SK-N-SH (cell line): ENCODE measurements at regions not wholly inside any gene's neighbourhood (a gene's known extent, or its start where the extent isn't known, plus 50 kb on each side); places are given as distances from the start of the nearest gene placed in this dataset.

ENCODE experiments used
- CTCF ChIA-PET: fragments of 300-600, 350-600 bp; formaldehyde crosslinking; extraction: SDS; loops from one replicate; lab custom pipeline; 2021; lab: Yijun Ruan, JAX
- POLR2A ChIA-PET: fragments of 350-600 bp; sonication (Branson Sonifier 250); formaldehyde crosslinking; extraction: SDS; loops from one replicate; lab custom pipeline; 2020; ENCODE audit warnings: antibody characterized with exemption, inconsistent platforms; lab: Yijun Ruan, JAX
- DNase-seq: peaks from one replicate; pipeline ENCODE4 v3.0.0; 2012
- H2AFZ ChIP-seq: fragments of 200-600 bp; sonication (generic); 2 replicates; pipeline ENCODE4 v1.8.1; 2016; ENCODE audit warnings: antibody characterized with exemption, mild to moderate bottlenecking, low read depth
- H3F3A ChIP-seq: fragments of 200-600 bp; sonication (generic); replicated peaks from 2 replicates; pipeline ENCODE3; 2016; ENCODE audit warnings: antibody characterized with exemption, mild to moderate bottlenecking; ENCODE audit not compliant: insufficient read depth
- H3K27ac ChIP-seq, 2 experiments: fragments of 200-500 bp in 1 of 2; fragments of 200-600 bp in 1 of 2; sonication (Bioruptor generic) in 1 of 2; sonication (generic), shearing (Covaris generic) in 1 of 2; 2 replicates each; pipeline versions ENCODE4 v1.5.1 to v1.6.1; 2014 to 2016; ENCODE audit warnings: low read depth in 2 of 2, inconsistent platforms in 1 of 2, low read length in 1 of 2, mild to moderate bottlenecking in 1 of 2, mixed read lengths in 1 of 2
- H3K27me3 ChIP-seq: fragments of 200-600 bp; sonication (generic), shearing (Covaris generic); 2 replicates; pipeline ENCODE4 v1.6.1; 2016; ENCODE audit warnings: mixed run types; ENCODE audit not compliant: insufficient read depth
- H3K36me3 ChIP-seq, 2 experiments: fragments of 200-500 bp in 1 of 2; fragments of 200-600 bp in 1 of 2; sonication (Bioruptor generic) in 1 of 2; sonication (generic) in 1 of 2; replicated peaks in 1 of 2; 2 replicates each; pipeline versions ENCODE3 to v1.5.1; 2014 to 2016; ENCODE audit warnings: low read length in 1 of 2, mild to moderate bottlenecking in 1 of 2; ENCODE audit not compliant: insufficient read depth in 2 of 2, control insufficient read depth in 1 of 2
- H3K4me1 ChIP-seq, 2 experiments: fragments of 200-500 bp in 1 of 2; fragments of 200-600 bp in 1 of 2; sonication (Bioruptor generic) in 1 of 2; sonication (generic), shearing (Covaris generic) in 1 of 2; 2 replicates each; pipeline versions ENCODE4 v1.5.1 to v1.6.1; 2014 to 2016; ENCODE audit warnings: low read depth in 1 of 2, low read length in 1 of 2, mixed run types in 1 of 2; ENCODE audit not compliant: insufficient read depth in 2 of 2, control insufficient read depth in 1 of 2
- H3K4me2 ChIP-seq: fragments of 200-600 bp; sonication (generic), shearing (Covaris generic); 2 replicates; pipeline ENCODE4 v1.6.1; 2017; ENCODE audit warnings: mixed run types
- H3K4me3 ChIP-seq, 2 experiments: fragments of 200-500 bp in 1 of 2; fragments of 200-600 bp in 1 of 2; sonication (Bioruptor generic) in 1 of 2; sonication (generic), shearing (Covaris generic) in 1 of 2; 2 replicates each; pipeline versions ENCODE4 v1.5.1 to v1.8.1; 2014 to 2016; ENCODE audit warnings: low read depth in 2 of 2, inconsistent platforms in 1 of 2, low read length in 1 of 2, mild to moderate bottlenecking in 1 of 2, mixed read lengths in 1 of 2, moderate library complexity in 1 of 2
- H3K79me2 ChIP-seq: fragments of 200-600 bp; sonication (generic); 2 replicates; pipeline ENCODE4 v1.8.1; 2017; ENCODE audit warnings: mild to moderate bottlenecking; ENCODE audit not compliant: insufficient read depth
- H3K9ac ChIP-seq: fragments of 200-600 bp; sonication (generic); 2 replicates; pipeline ENCODE4 v1.6.1; 2017; ENCODE audit warnings: mixed run types
- H3K9me2 ChIP-seq: fragments of 200-600 bp; sonication (generic); 2 replicates; pipeline ENCODE4 v1.6.1; 2017; ENCODE audit warnings: mixed run types
- H3K9me3 ChIP-seq: fragments of 200-600 bp; sonication (generic); 2 replicates; pipeline ENCODE4 v1.6.1; 2017; ENCODE audit warnings: mixed run types, mild to moderate bottlenecking, moderate library complexity
- H4K20me1 ChIP-seq: fragments of 200-600 bp; sonication (generic); 2 replicates; pipeline ENCODE4 v1.6.1; 2017; ENCODE audit warnings: mild to moderate bottlenecking, mixed run types; ENCODE audit not compliant: insufficient read depth
- CHD2 ChIP-seq: fragments of 150-350 bp; IDR thresholded peaks from 2 replicates; pipeline ENCODE4 v1.6.1; 2018; ENCODE audit warnings: low read length; ENCODE audit not compliant: partially characterized antibody
- EP300 ChIP-seq, 2 experiments: IDR thresholded peaks; 2 replicates each; pipeline versions ENCODE4 v1.4.0 to v1.6.1; 2012; ENCODE audit warnings: borderline replicate concordance in 1 of 2, low read depth in 1 of 2, low read length in 1 of 2
- EZH2phosphoT487 ChIP-seq: fragments of 200-600 bp; sonication (generic); IDR thresholded peaks from 2 replicates; pipeline ENCODE4 v1.6.1; 2017; ENCODE audit warnings: low read depth, mixed run types, mild to moderate bottlenecking, antibody characterized with exemption, moderate library complexity, borderline replicate concordance
- FOXJ3 ChIP-seq: sonication (generic); formaldehyde crosslinking; IDR thresholded peaks from 2 replicates; pipeline ENCODE4 v1.5.1; 2020; ENCODE audit warnings: mild to moderate bottlenecking, missing genetic modification reagents
- GABPA ChIP-seq: IDR thresholded peaks from 2 replicates; pipeline ENCODE4 v1.4.0; 2012; ENCODE audit warnings: low read depth, mild to moderate bottlenecking
- NRF1 ChIP-seq: IDR thresholded peaks from 2 replicates; pipeline ENCODE4 v1.6.1; 2012; ENCODE audit warnings: low read depth, mild to moderate bottlenecking, low read length
- RAD21 ChIP-seq: IDR thresholded peaks from 2 replicates; pipeline ENCODE4 v1.6.1; 2012; ENCODE audit warnings: mild to moderate bottlenecking, low read length
- RCOR1 ChIP-seq: fragments of 150-350 bp; IDR thresholded peaks from 2 replicates; pipeline ENCODE4 v1.6.1; 2017; ENCODE audit warnings: antibody characterized with exemption, low read length
- RFX5 ChIP-seq: IDR thresholded peaks from 2 replicates; pipeline ENCODE4 v1.6.1; 2012; ENCODE audit warnings: mild to moderate bottlenecking, improper control_type of control experiment, low read length
- RXRA ChIP-seq: IDR thresholded peaks from 2 replicates; pipeline ENCODE4 v1.4.0; 2012; ENCODE audit warnings: low read depth, mild to moderate bottlenecking, borderline replicate concordance
- SMC3 ChIP-seq: IDR thresholded peaks from 2 replicates; pipeline ENCODE4 v1.6.1; 2012; ENCODE audit warnings: low read depth, low read length, improper control_type of control experiment
- TCF12 ChIP-seq: IDR thresholded peaks from 2 replicates; pipeline ENCODE4 v1.4.0; 2012
- WGBS: methylation state at CpG from one replicate; pipeline ENCODE4 v1.1.6; 2017; ENCODE audit warnings: low lambda C conversion rate; 5-methylcytosine and 5-hydroxymethylcytosine counted together
- TF ChIP-seq, protein P1 (sequence below): IDR thresholded peaks from 2 replicates; pipeline ENCODE4 v1.4.0; 2012; ENCODE audit warnings: low read depth, borderline replicate concordance
- TF ChIP-seq, protein P2 (sequence below): IDR thresholded peaks from 2 replicates; pipeline ENCODE4 v1.4.0; 2012; ENCODE audit warnings: low read depth
- TF ChIP-seq, protein P3 (sequence below): fragments of 150-350 bp; IDR thresholded peaks from 2 replicates; pipeline ENCODE4 v1.6.1; 2017; ENCODE audit warnings: antibody characterized with exemption, low read length, low read depth, borderline replicate concordance
- TF ChIP-seq, protein P4 (sequence below): IDR thresholded peaks from 2 replicates; pipeline ENCODE4 v1.6.1; 2012; ENCODE audit warnings: mild to moderate bottlenecking, low read depth, low read length, moderate library complexity

DNA sequence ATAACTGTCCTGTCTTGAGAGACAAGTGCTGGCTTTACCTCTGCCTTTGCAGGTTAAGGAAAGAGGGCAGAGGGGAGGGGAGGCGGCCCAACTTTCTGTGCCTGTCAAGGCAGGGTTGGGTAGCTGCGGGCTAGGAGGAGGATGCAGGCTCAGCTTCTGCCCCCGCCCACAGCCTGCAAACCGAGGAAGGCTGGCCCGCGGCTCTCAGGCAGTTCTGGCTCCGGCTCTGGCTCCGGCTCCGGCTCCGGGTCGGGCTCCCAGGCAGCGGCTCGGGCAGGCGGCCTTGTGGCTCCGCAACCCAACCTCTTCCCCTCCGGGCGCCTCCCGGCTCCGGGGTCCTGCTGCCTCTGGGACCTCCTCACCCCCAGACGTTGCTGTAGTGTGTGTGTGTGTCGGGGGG, 92.9 kb downstream of the TMEM30B start:
- Histone ChIP-seq H3K9ac (no peak overlapping the region), H4K20me1 (no peaks in the 10 kb centered on the region), H3K4me3 (no peak overlapping the region), H3K4me2 (no peak overlapping the region), H3K9me3 (no peaks in the 10 kb centered on the region), H3K79me2 (no peaks in the 10 kb centered on the region), H3K36me3 (no peaks in the 10 kb centered on the region), H3K4me1 (peaks cover 4 to 21% of the 10 kb centered on the region in 2 experiments), H3K27me3 (no peaks in the 10 kb centered on the region), H3K27ac (no peak overlapping the region), H3F3A (peaks cover 21% of the 10 kb centered on the region), H3K9me2 (no peaks in the 10 kb centered on the region), H2AFZ (no peak overlapping the region)
- TF ChIP-seq RFX5 = no peak
- TF ChIP-seq RXRA = no peak
- TF ChIP-seq, protein P1, sequence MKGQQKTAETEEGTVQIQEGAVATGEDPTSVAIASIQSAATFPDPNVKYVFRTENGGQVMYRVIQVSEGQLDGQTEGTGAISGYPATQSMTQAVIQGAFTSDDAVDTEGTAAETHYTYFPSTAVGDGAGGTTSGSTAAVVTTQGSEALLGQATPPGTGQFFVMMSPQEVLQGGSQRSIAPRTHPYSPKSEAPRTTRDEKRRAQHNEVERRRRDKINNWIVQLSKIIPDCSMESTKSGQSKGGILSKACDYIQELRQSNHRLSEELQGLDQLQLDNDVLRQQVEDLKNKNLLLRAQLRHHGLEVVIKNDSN = no peak
- no peak for TF ChIP-seq FOXJ3 (CRISPR knock-in tag)
- TF ChIP-seq EZH2phosphoT487 = no peak
- WGBS = 91% methylated on average over 3 of the region's 21 CpGs
- DNase-seq = no peak
- ChIA-PET POLR2A (no interaction called here), CTCF (no interaction called here)

DNA sequence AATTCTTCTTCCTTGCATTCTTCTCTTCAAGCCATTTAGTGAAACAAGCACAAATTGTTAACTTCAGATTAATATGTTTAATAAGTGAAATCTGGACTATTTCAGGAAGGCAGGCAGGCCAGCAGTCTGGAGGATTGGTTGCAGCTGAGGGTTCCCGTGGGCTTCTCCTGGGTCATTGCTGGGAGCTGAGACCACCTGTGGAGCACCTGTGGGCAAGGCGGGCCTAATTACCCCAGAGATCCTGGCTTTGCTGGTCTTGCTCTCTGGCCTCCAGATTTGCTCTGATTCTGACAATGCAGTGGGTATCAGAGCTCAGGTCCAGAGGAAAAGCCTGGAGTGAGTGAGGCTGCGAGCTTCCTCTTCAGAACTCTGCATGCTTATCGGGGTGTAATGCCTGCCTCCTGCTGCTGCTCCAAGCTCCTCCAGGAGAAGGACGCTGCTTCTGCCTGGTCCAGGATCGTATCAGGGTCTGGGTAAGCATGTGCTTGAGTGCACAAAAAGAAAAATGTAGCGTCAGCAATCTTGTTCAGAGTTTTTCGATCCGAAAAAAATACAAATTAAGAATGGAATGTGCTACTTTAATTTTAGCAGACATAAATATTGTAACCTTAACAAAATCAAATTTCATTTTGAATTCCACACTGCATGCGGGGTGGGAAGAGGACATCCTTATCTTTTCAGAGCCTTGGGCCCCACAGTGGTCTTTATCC, 93.8 kb downstream of the TMEM30B start:
- no peak overlapping the region for H3K4me2 ChIP-seq
- no peaks in the 10 kb centered on the region for H3K27me3 ChIP-seq
- ChIA-PET CTCF (interaction anchor here (1.1 kb wide), 1 partner anchor 66 kb away, joined by 4 read pairs; no protein-coding TSS in a partner anchor), POLR2A (no interaction called here)
- no peaks in the 10 kb centered on the region for H3K9me2 ChIP-seq
- no peaks in the 10 kb centered on the region for H4K20me1 ChIP-seq
- no peaks in the 10 kb centered on the region for H3K9me3 ChIP-seq
- H3K9ac ChIP-seq = no peak overlapping the region
- peaks cover 28% of the 10 kb centered on the region for H3F3A ChIP-seq
- no peaks in the 10 kb centered on the region for H3K36me3 ChIP-seq
- no peak for DNase-seq
- peaks cover 4 to 29% of the 10 kb centered on the region in 2 experiments; a peak in 3 of 4 replicates for H3K4me1 ChIP-seq
- H2AFZ ChIP-seq = no peak overlapping the region
- no peak for TF ChIP-seq TCF12
- TF ChIP-seq RAD21 = no peak
- TF ChIP-seq, protein P2, sequence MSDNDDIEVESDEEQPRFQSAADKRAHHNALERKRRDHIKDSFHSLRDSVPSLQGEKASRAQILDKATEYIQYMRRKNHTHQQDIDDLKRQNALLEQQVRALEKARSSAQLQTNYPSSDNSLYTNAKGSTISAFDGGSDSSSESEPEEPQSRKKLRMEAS = no peak
- no peak for TF ChIP-seq RXRA
- TF ChIP-seq SMC3 = no peak
- TF ChIP-seq CHD2 = no peak
- TF ChIP-seq EP300 (IDR thresholded peaks at IDR 0.05; ENCODE audit: borderline replicate concordance in 1 of 2, low read depth in 1 of 2, low read length in 1 of 2) = no peak
- no peak for TF ChIP-seq NRF1
- TF ChIP-seq RCOR1 = no peak
- TF ChIP-seq, protein P3, sequence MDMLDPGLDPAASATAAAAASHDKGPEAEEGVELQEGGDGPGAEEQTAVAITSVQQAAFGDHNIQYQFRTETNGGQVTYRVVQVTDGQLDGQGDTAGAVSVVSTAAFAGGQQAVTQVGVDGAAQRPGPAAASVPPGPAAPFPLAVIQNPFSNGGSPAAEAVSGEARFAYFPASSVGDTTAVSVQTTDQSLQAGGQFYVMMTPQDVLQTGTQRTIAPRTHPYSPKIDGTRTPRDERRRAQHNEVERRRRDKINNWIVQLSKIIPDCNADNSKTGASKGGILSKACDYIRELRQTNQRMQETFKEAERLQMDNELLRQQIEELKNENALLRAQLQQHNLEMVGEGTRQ = no peak
- TF ChIP-seq, protein P4, sequence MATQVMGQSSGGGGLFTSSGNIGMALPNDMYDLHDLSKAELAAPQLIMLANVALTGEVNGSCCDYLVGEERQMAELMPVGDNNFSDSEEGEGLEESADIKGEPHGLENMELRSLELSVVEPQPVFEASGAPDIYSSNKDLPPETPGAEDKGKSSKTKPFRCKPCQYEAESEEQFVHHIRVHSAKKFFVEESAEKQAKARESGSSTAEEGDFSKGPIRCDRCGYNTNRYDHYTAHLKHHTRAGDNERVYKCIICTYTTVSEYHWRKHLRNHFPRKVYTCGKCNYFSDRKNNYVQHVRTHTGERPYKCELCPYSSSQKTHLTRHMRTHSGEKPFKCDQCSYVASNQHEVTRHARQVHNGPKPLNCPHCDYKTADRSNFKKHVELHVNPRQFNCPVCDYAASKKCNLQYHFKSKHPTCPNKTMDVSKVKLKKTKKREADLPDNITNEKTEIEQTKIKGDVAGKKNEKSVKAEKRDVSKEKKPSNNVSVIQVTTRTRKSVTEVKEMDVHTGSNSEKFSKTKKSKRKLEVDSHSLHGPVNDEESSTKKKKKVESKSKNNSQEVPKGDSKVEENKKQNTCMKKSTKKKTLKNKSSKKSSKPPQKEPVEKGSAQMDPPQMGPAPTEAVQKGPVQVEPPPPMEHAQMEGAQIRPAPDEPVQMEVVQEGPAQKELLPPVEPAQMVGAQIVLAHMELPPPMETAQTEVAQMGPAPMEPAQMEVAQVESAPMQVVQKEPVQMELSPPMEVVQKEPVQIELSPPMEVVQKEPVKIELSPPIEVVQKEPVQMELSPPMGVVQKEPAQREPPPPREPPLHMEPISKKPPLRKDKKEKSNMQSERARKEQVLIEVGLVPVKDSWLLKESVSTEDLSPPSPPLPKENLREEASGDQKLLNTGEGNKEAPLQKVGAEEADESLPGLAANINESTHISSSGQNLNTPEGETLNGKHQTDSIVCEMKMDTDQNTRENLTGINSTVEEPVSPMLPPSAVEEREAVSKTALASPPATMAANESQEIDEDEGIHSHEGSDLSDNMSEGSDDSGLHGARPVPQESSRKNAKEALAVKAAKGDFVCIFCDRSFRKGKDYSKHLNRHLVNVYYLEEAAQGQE = no peak
- TF ChIP-seq GABPA = no peak
- TF ChIP-seq, all 33 proteins: peak for 0
- no peak overlapping the region for H3K4me3 ChIP-seq
- no peaks in the 10 kb centered on the region for H3K79me2 ChIP-seq
- WGBS = 93% methylated on average over 10 of the region's 10 CpGs
- H3K27ac ChIP-seq = no peak overlapping the region
